ENCODE measurements at regions not wholly inside any gene's neighbourhood (a gene's known extent, or its start where the extent isn't known, plus 50 kb on each side); places are given as distances from the start of the nearest gene placed in this dataset.
"Not testable (repeated sequence)": the region's sequence is repeated elsewhere in the genome, so short reads cannot be mapped to it uniquely, and the experiment has no call there.

DNA sequence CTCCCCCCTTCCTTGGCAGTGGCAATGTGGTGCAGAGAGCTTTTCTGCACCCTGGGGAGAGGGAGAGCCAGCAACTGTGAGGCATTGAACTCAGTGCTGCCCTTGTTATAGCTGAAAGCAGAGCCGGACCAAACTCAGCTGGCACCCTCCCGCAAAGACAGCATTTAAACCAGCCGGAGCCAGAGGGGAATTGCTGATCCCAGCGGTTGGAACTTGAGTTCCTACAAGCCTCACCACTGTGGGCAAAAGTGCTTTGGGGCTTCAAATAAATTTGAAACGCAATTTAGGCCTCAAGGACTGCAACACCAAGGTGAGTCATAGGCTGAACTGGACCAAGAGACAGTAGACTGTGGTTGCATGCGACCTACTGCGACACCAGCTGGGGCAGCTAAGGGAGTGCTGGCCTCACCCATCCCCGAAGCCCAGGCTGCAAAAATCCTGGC lies 207.6 kb upstream of the CDKN2B start:
- no peak for DNase-seq (ENCODE audit: extremely low read depth in 1 of 2, low read depth in 1 of 2)

DNA sequence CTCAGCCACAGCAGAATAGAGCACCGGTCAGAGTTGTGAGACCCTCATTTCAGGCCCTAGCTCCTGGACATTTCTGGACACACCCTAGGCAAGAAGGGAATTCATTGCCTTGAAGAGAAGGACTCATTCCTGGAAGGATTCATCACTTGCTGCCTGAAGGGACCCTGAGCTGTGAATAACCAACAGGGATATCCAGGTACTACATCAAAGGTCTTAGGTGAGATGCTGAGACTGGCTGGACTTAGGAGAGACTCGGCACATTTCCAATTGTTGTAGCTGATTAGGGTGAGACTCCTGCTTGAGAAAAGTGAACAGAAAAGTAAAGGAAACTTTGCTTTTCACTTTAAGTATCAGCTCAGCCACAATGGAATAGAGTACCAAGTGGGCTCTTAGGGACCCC lies 208.1 kb upstream of the CDKN2B start:
- DNase-seq (ENCODE audit: extremely low read depth in 1 of 2, low read depth in 1 of 2), result no peak

DNA sequence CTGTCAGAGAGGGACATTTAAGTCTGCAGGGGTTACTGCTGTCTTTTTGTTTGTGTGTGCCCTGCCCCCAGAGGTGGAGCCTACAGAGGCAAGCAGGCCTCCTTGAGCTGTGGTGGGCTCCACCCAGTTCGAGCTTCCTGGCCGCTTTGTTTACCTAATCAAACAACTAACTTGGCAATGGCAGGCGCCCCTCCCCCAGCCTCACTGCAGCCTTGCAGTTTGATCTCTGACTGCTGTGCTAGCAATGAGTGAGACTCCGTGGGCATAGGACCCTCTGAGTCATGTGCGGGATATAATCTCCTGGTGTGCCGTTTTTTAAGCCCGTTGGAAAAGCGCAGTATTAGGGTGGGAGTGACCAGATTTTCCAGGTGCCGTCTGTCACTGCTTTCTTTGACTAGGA lies 216.8 kb upstream of the CDKN2B start:
- DNase-seq (ENCODE audit: extremely low read depth in 1 of 2, low read depth in 1 of 2), result not testable (repeated sequence)

DNA sequence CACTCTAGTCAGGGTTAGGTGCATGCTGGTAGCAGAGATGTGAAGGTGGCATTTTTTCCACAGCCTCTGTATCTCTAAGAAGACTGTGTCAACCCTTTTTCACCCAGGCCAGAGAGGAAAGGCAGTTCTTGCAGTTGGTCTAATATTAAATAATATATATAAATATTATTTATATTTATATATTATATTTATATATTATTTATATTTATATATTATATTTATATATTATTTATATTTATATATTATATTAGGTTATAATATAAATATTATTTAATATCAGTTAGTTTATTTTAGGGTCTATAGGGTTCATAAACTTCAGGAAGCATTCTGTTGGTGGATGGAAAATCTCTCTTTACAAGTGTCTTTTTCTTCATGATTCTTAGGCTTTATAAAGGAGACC lies 218.6 kb upstream of the DMRTA1 start:
- no peak for DNase-seq (ENCODE audit: extremely low read depth in 1 of 2, low read depth in 1 of 2)

DNA sequence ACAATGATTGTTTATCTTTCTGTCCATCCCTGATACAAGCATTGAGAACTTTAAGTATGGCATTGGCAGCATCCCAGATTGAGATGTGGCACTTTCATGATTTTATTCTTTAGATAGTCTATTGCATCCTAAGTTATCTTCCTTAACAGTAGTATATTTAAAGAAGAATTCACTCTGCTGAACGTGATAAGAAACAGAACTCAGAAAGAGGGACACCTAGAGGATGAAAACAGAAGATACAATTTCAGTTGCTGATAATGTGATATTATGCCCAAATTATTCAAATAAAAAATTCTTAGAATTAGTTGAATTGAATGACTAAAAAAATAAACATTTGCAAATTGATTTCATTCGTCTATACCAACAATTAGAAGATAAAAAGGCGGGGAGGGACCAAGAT lies 218.1 kb upstream of the DMRTA1 start:
- DNase-seq (ENCODE audit: extremely low read depth in 1 of 2, low read depth in 1 of 2), result no peak

DNA sequence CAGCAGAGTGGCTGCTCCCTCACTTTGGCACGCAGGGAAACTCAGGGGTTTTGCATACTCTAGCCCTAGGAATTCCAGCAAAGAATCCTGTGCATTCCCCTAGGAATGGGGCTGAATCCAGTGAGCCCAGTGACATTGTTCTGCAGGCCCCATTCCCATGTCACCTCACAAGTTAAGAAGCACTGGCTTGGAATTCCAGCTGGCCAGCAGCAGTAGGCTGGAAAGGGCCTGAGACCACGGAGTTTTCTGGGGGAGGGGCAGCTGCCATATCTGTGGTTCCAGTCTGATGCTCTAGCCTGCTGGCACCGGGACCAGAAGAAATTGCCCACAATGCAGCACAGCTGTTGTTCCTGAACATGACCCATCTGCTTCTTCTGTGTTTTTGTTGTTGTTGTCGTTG lies 217.6 kb upstream of the DMRTA1 start:
- no peak for DNase-seq (ENCODE audit: extremely low read depth in 1 of 2, low read depth in 1 of 2)

DNA sequence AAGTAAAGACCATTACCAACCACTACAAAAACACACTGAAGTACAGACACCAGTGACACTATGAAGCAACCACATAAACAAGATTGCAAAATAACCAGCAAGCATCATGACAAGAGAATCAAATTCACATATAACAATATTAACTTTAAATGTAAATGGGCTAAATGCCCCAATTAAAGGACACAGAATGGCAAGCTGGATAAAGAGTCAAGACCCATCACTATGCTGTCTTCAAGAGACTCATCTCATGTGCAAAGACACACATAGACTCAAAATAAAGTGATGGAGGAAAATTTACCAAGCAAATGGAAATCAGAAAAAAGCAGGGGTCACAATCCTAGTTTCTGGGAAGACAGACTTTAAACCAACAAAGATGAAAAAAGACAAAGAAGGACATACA lies 215.3 kb upstream of the DMRTA1 start:
- not testable (repeated sequence) for DNase-seq (ENCODE audit: extremely low read depth in 1 of 2, low read depth in 1 of 2)

DNA sequence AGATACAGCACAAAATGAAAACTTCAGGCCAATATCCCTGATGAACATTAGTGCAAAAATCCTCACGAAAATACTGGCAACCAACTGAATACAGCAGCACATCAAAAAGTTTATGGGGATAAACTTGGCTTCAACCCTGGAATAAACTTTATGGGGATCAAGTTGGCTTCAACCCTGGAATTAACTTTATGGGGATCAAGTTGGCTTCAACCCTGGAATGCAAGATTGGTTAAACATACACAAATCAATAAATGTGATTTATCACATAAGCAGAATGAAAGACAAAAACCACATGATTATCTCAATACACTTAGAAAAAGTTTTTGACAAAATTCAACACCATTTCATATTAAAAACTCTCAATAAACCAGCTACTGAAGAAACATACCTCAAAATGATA lies 213.7 kb upstream of the DMRTA1 start:
- DNase-seq (ENCODE audit: extremely low read depth in 1 of 2, low read depth in 1 of 2), result no peak

DNA sequence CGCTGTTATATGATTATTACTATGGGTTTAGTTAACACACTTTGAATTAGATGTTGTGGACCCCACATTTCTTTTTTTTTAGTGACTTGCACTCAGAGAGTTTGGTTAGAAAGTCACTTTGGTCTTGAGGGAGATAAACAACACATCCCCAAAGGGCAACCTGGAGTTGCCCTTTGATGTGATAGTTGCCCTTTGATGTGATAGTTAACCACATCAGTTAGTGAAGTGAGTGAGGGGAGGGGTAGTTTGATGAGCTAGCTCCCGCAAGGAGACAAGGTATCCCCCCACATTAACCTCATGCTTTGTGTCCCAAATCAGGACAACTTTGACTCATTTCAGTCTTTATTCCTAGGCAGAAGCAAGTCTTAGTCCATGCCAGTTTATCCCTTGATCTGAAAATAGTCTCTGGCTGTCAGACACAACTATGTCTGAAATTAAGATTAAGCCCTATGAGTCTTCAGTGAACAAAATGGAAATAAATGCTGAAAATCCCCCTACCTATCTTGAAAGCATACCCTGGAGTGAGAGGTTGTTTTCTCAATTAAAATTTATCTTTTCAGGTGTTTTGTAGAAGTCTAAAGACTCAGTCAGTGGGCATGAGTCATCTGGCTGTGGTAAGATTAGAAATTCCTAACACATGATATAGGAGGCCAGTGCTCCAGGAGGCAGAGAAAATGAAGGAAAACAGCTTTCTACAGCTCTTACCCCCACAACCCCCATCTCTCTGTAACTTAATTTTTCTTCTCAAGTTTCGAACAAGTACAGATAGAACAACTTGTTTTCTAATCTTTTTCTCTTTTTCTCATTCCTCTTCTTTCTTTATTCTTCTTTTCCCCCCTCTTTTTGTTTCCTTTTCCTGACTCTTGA lies 208.9 kb upstream of the DMRTA1 start:
- no peak for DNase-seq (ENCODE audit: extremely low read depth in 1 of 2, low read depth in 1 of 2)

DNA sequence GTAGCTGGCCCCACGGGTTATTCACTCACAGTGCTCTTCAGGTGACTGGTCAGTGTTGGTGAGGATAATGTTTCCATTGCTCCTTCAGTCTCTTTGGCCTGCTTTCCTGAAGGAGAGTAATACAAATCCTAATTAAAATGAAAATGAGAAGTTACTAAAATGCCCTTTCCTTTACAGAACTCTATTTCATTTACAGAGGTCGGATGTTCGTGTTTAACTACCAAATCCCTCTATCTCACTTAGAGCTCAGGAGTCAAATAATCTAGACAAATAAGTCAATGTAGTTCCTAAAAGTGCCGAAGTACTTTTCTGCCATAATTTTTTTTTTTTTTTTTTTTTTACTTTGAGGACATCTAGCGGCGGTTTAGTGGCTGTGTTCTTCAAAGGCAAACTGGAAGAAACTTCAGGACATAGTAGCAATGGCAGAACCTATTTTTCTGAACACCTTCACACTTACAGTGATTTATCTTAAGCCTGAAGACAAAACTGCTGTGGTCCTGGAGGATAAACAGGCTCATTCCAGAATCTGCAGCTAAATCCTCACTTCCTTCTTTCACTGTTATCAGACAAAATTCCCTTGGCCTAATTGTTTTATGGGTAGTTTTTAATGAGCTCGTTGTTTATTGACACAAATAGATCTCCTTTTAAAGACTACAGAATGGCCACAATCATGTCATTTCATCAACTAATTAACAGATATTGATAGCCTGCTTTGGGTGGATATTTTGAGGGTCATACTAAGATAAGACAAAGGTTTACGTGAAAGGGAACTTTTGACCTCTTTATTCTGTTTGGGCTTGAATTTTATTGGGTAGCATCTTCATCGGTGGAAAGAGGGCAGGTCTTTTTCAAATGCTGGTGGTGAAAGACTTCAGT lies 207.6 kb upstream of the DMRTA1 start:
- no peak for DNase-seq (ENCODE audit: extremely low read depth in 1 of 2, low read depth in 1 of 2)

DNA sequence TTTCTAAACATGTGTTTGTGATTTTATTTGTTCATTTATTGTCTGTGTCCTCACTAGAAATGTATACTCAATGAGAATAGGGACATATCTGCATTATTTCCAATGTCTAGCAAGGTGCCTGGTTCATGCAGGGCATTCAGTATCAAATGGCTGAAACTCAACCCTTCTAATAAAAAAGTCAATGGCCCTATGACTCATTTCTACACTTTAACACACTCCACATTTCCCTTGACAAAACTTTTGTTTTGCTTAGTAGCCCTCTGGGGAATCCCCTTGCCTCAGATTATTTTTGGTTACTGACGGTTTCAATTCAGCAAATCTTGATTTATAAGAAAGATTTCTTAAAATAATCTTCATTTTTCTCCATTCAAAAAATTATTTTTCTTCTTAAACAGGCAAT lies 206.0 kb upstream of the DMRTA1 start:
- DNase-seq (ENCODE audit: extremely low read depth in 1 of 2, low read depth in 1 of 2), result no peak

DNA sequence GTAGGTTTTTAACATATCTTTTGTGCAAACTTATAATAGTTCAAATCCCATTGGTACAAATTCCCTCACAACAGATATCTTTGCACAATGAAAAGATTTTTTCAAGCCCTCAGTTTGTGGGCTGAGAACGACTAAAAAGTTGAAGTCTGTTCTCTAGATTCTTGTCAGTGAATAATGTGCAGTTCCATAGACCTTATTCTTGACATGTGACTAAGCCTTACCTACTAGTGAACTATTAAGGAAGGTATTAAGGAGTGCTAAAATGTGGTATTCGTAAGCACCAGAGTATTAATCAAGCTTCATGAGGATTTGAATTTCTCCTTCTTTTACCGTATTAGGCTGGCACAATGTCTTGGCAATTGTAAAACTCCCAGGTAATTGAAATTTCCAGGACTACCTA lies 205.6 kb upstream of the DMRTA1 start:
- no peak for DNase-seq (ENCODE audit: extremely low read depth in 1 of 2, low read depth in 1 of 2)

DNA sequence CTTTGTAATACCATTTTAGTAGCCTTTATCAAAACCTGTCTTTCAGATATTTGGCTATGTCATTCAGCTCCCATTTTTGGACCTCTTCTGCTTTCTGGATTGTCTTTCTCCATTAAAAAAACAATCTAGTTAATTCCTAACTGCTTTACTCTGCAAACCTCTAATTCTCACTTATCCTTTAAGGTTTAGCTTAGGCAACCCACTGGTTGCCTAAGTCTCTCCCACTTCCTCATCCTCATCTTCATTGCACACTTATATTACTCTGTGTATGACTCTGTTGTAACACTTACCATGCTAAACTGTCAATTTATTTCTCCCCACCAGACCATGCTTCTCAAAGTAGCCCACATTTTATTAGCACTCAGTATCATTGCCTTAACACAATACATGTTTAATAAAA lies 205.0 kb upstream of the DMRTA1 start:
- no peak for DNase-seq (ENCODE audit: extremely low read depth in 1 of 2, low read depth in 1 of 2)

DNA sequence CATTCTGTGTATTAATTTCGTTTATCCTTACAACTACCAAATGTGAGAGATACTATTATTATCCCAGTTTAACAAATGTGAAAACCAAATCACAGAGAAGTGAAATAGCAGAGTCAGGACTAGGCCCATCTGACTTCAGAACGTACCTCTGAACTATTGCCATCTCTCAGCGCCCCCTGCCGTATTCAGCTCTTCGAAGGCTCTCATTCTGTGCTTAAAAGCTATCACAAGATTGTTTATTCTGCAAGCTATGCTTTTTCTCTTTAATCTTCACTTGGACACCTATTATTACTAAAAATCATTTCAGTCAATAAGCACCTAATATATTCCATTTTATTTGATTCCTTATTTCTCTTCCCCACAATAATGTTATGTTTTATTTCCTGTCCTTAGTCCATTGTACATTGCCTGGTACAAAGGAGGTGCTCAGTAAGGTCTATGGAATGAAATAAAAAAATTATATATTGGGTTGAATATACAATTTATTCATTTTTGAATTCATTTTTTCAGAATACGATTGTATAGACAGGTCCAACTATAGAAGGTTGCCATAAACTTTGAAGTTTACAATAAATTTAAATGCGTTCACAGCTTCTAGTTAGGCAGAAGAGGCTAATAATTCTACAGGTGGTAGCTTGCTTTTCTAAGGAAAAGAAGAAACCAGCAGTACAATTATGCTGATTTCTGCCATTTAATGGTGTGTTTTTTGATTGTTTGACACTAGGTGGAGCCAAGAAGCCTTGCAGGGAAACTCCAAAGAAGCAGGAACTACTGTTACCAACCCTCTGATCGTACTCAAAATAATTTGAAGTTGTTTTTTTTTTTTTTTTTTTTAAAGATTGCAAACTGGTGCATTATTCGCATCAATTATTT lies 202.2 kb upstream of the DMRTA1 start:
- peak in 1 of 2 donors; percentile 1 for DNase-seq (ENCODE audit: extremely low read depth in 1 of 2, low read depth in 1 of 2)

DNA sequence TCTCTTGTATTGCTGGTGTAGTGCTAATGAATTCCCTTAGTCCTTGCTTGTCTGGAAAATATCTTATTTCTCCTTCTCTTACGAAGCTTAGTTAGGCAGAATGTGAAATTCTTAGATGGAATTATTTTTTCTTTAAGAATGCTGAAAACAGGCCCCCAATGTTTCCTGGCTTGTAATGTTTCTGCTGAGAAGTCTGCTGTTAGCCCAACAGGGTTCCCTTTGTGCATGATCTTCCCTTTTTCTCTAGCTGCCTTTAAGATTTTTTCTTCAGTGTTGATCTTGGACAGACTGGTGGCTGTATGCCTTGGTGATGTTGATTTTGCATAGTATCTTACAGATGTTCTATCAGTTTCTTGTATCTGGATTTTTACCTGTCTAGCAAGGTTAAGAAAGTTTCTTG lies 191.3 kb upstream of the DMRTA1 start:
- DNase-seq (ENCODE audit: extremely low read depth in 1 of 2, low read depth in 1 of 2), result no peak

DNA sequence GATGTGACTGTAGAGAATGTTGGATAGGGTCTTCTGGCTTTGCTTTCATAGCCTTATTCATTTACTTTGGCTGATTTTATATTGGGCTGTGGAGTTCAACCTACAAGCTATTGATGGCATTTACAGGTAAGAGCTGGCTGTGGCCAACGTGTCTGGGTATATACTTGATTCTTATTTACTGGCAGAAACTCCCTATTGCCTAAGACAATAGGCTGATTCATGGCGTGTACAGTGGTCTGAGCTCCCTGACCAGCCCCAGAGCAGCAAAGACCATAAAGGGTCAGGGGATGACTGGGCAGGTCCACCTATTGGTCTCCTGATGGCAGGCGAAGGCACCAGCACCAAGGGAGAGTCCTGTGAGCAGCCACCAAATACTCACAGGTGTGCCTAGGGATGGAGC lies 190.2 kb upstream of the DMRTA1 start:
- no peak for DNase-seq (ENCODE audit: extremely low read depth in 1 of 2, low read depth in 1 of 2)

DNA sequence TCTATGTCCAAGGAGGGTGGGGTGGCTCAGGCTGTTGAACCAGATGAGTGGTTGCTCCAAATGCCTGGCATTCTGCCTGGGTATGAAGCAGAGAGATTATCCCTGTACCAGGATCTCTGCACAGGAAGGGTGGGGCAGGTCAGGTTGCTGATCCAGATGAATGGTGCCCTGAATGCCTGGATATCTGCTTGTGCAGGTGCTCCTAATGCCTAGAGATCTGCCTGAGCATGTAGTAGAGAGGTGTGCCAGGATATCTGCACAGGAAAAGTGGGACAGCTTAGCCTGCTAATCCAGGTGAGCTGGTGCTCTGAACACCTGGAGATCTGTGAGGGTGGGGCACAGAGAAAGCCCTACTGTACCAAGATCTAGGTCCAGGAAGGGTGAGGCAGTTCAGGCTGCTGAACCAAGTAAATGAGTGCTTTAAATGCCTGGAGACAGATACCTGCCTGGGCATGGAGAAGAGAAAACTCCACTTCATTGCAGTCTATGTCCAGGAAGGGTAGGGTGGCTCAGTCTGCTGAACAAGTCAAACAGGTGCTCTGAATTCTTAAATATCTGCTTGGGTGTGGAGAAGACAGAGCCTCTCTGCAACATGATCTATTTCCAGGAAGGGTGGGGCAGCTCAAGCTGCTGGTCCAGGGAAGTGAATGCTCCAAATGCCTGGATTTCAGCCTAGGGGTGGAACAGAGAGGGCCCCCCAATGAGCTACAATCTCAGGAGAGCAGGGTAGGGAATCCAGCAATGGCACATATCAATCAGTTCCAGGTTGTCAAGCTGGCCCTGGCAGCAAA lies 189.4 kb upstream of the DMRTA1 start:
- no peak for DNase-seq (ENCODE audit: extremely low read depth in 1 of 2, low read depth in 1 of 2)

DNA sequence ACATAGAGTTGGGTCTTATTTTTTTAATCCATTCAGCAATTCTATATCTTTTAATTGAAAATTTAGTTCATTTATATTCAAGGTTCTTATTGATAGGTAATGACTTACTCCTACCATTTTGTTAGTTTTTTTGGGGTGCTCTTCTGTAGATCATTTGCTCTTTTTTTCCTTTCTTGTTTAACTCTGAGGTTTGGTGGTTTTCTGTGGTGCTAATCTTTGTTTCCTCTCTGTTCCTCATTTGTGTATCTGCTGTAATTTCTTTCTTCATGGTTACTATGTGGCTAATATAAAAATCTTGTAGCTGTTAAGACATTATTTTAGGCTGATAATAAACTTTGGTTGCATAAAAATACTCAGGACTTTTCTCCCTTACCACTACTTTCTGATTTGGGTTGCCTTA lies 181.6 kb upstream of the DMRTA1 start:
- DNase-seq (ENCODE audit: extremely low read depth in 1 of 2, low read depth in 1 of 2), result no peak

DNA sequence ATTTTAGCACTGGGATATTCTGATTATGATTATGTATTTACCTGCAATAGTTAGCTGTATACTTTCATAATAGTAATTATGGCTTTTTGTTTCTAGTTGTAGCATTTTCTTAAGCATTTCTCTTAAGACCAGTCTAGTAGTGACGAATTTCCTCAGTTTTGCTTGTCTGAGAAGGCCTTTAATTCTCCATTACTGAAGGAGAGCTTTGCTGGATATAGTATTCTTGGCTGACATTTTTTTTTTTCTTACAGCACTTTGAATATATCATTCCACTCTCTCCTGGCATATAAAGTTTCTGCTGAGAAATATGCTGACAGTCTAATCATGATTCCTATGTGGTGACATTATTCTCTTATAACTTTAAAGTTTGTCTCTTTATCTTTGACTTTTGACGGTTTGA lies 181.1 kb upstream of the DMRTA1 start:
- DNase-seq (ENCODE audit: extremely low read depth in 1 of 2, low read depth in 1 of 2), result no peak

DNA sequence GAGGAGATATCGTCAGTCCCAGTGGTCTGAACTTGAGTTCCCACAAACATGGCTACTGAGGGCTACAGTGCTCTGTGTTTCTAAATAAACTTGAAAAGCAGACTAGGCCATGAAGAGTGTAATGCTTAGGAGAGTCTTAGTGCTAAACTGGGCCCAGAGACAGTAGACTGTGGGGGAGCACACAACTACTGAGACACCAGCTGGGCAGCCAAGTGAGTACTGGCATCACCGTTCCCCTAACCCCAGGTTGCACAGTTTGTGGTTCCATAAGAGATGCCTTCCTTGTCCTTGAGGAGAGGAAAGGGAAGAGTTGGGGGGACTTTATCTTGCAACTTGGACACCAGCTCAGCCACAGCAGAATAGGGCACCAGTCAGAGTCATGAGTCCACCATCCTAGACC lies 172.1 kb upstream of the DMRTA1 start:
- no peak for DNase-seq (ENCODE audit: extremely low read depth in 1 of 2, low read depth in 1 of 2)
